ENCODE measurements at regions not wholly inside any gene's neighbourhood (a gene's known extent, or its start where the extent isn't known, plus 50 kb on each side); places are given as distances from the start of the nearest gene placed in this dataset.

DNA sequence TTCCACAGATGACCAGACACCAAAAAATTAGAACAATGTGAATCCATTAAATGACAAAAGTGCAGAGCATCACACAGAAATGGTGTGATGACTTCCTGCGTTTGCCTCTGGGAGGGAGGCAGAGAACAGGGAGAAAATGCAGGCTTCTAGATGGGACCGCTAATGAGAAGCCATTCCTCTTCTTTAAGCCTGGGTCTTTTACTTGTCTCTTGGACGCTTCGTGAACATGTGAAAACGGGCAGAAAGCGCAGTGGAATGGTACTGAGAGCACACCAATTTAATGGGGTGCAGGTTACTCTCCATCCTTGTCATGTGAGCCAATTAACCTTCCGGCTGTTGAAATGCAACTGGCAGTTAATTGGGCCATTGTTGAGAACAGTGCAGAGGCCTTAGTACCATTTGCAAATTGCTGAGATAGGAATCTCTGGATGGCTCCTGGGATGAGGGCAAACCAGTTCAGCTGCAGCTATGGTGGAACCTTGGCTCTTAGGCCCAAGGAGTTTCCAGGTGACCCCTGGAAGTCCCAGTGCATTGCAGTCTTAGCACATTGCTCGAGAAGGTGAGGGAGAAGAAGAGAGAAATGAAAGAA is 210.4 kb upstream of the CXCR4 start:
- no peaks in the 10 kb centered on the region for H3K27me3 Mint-ChIP-seq
- no peaks in the 10 kb centered on the region for H3K36me3 ChIP-seq (ENCODE audit: insufficient read depth, low read length)
- no peak for DNase-seq
- H3K4me1 Mint-ChIP-seq = peaks cover 28 to 59% (median 57%) of the 10 kb centered on the region in 3 donors
- peak overlapping the region; percentile 96 to 99 (median 96) for H3K27ac Mint-ChIP-seq
- H3K9me3 Mint-ChIP-seq = no peaks in the 10 kb centered on the region
- POLR2A ChIA-PET = interaction anchor here (1.1 to 1.8 kb wide), 2 partner anchors 85 to 192 kb away, joined by 6 to 11 read pairs; no protein-coding TSS in a partner anchor
- no peaks in the 10 kb centered on the region for H3K27me3 ChIP-seq (ENCODE audit: insufficient read depth, low read length, poor library complexity, severe bottlenecking)
- H3K4me3 ChIP-seq (ENCODE audit: low read length) = no peak overlapping the region
- peaks cover 35% of the 10 kb centered on the region for H3K4me1 ChIP-seq (ENCODE audit: insufficient read depth, low read length)
- H3K36me3 Mint-ChIP-seq = peaks cover 0 to 3% (median 0%) of the 10 kb centered on the region in 3 donors
- H3K4me3 Mint-ChIP-seq = peak overlapping the region in 3 of 7 donors; percentile 44 to 87 (median 82)
- peak overlapping the region; percentile 34 for H3K27ac ChIP-seq (ENCODE audit: low read depth, low read length)
- CTCF ChIA-PET = interaction anchor here (1.0 to 1.8 kb wide), 5 partner anchors 10 to 72 kb away, joined by 3 to 5 read pairs (median 3); no protein-coding TSS in a partner anchor
- H3K9me3 ChIP-seq (ENCODE audit: low read length) = no peaks in the 10 kb centered on the region

DNA sequence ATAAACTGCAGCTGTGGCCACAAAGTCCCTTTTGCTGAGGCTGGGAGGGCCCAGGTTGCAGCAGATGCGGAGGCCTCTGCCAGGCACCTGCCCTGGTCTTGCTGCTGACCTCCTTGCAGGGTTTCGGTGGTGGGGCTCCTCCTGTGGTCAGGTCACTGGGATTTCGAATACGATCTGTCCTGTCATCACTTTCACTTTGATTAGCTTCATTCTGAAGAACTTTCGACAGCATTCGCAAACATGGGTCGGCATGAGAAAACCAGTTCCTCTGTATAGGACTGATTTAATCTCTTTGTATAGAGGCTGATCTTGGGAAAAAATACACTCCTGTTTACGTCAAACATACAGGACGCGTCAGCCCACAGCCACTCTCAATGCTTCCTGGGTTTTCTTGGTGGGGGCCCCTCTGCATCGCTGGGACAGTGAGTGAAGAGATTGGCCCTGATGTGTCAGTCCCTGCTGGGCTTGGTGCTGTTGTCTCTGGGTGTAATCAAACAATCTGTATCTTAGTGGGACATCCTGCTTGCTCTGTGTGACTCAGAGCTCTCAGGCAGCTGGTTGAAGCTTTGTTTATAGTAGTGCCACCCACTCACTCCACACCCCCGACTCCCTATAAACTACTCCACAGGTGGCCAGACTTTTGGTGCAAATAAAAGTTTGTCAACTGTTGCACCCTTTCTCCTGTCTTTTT is 209.4 kb upstream of the CXCR4 start:
- Histone ChIP-seq H3K27ac (ENCODE audit: low read depth, low read length) (peak overlapping the region; percentile 71), H3K27me3 (ENCODE audit: insufficient read depth, low read length, poor library complexity, severe bottlenecking) (no peaks in the 10 kb centered on the region), H3K36me3 (ENCODE audit: insufficient read depth, low read length) (no peaks in the 10 kb centered on the region), H3K9me3 (ENCODE audit: low read length) (no peaks in the 10 kb centered on the region), H3K4me1 (ENCODE audit: insufficient read depth, low read length) (peaks cover 35% of the 10 kb centered on the region), H3K4me3 (ENCODE audit: low read length) (peak overlapping the region; percentile 52)
- peak; percentile 66 to 91 (median 89) for DNase-seq
- CTCF ChIA-PET = interaction anchor here (0.7 to 1.8 kb wide), 9 partner anchors 9 to 207 kb away, joined by 3 to 6 read pairs (median 3); no protein-coding TSS in a partner anchor
- POLR2A ChIA-PET = interaction anchor here (0.5 to 1.8 kb wide), 18 partner anchors 8 to 366 kb away, joined by 3 to 11 read pairs (median 4); partner anchors contain the start of gene CXCR4
- peak overlapping the region; percentile 46 to 87 (median 81) for H3K4me3 Mint-ChIP-seq
- H3K4me1 Mint-ChIP-seq = peaks cover 29 to 67% (median 60%) of the 10 kb centered on the region in 3 donors
- peaks cover 0 to 3% (median 0%) of the 10 kb centered on the region in 3 donors for H3K36me3 Mint-ChIP-seq
- peak overlapping the region; percentile 96 to 99 (median 96) for H3K27ac Mint-ChIP-seq
- H3K9me3 Mint-ChIP-seq = no peaks in the 10 kb centered on the region
- H3K27me3 Mint-ChIP-seq = no peaks in the 10 kb centered on the region

DNA sequence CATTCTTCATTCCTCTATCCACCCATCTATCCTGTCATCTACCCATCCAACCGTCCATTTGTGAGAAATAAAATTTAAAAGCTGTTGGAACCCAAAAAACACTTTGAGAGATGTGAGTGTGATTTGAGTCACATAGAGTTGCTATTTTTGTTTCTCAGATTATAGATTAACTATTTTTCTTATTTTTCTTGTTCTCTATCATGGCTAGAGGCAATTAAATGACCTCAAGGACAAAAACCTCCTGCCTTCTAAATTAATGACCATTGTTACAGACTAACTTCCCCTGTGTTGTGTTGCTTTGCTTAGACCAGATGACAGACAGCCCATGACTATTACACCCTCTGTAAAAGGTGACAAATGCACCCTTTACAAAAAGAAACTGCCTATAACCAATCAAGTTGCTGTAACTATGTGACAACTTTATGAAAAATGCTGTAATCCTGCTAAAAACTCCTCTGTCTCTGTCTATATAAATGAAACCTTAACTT is 207.9 kb upstream of the CXCR4 start:
- peaks cover 0 to 3% (median 0%) of the 10 kb centered on the region in 3 donors for H3K36me3 Mint-ChIP-seq
- H3K9me3 Mint-ChIP-seq = no peaks in the 10 kb centered on the region
- Histone ChIP-seq H3K27ac (ENCODE audit: low read depth, low read length) (no peak overlapping the region), H3K36me3 (ENCODE audit: insufficient read depth, low read length) (no peaks in the 10 kb centered on the region), H3K27me3 (ENCODE audit: insufficient read depth, low read length, poor library complexity, severe bottlenecking) (no peaks in the 10 kb centered on the region), H3K4me1 (ENCODE audit: insufficient read depth, low read length) (peaks cover 35% of the 10 kb centered on the region), H3K4me3 (ENCODE audit: low read length) (no peak overlapping the region), H3K9me3 (ENCODE audit: low read length) (no peaks in the 10 kb centered on the region)
- CTCF ChIA-PET = no interaction called here
- DNase-seq = no peak
- H3K4me3 Mint-ChIP-seq = peak overlapping the region in 3 of 7 donors; percentile 9 to 57 (median 32)
- H3K27me3 Mint-ChIP-seq = no peaks in the 10 kb centered on the region
- peak overlapping the region in 7 of 8 donors; percentile 48 to 99 (median 96) for H3K27ac Mint-ChIP-seq
- H3K4me1 Mint-ChIP-seq = peaks cover 32 to 65% (median 58%) of the 10 kb centered on the region in 3 donors
- POLR2A ChIA-PET = no interaction called here

DNA sequence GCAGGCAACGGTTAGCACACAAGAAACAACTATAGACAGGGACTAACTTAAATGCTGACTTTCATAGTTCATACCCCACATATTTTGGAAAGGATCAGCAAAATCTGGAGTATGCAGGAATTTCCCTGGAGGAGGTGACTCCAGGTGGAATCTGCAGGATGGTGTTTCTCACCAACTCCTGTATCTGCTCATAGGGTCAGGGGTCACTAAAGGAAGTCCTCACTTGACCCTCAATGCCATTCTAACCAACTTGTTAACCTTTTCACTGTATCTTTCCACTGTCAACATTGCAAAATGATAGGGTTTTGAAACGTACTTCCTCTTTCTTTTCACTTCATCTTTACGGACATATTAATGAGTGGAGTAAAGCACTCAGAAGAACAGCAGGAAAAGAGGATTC is 207.0 kb upstream of the CXCR4 start:
- Mint-ChIP-seq H3K4me3 (peak overlapping the region in 2 of 7 donors; percentile 43 to 63), H3K27ac (peak overlapping the region in 6 of 8 donors; percentile 49 to 99 (median 68)), H3K36me3 (peaks cover 0 to 3% (median 0%) of the 10 kb centered on the region in 3 donors), H3K9me3 (no peaks in the 10 kb centered on the region), H3K4me1 (peaks cover 32 to 65% (median 58%) of the 10 kb centered on the region in 3 donors), H3K27me3 (no peaks in the 10 kb centered on the region)
- CTCF ChIA-PET = no interaction called here
- Histone ChIP-seq H3K27me3 (ENCODE audit: insufficient read depth, low read length, poor library complexity, severe bottlenecking) (no peaks in the 10 kb centered on the region), H3K36me3 (ENCODE audit: insufficient read depth, low read length) (no peaks in the 10 kb centered on the region), H3K27ac (ENCODE audit: low read depth, low read length) (no peak overlapping the region), H3K4me1 (ENCODE audit: insufficient read depth, low read length) (peaks cover 35% of the 10 kb centered on the region), H3K4me3 (ENCODE audit: low read length) (no peak overlapping the region), H3K9me3 (ENCODE audit: low read length) (no peaks in the 10 kb centered on the region)
- no peak for DNase-seq
- POLR2A ChIA-PET = no interaction called here

DNA sequence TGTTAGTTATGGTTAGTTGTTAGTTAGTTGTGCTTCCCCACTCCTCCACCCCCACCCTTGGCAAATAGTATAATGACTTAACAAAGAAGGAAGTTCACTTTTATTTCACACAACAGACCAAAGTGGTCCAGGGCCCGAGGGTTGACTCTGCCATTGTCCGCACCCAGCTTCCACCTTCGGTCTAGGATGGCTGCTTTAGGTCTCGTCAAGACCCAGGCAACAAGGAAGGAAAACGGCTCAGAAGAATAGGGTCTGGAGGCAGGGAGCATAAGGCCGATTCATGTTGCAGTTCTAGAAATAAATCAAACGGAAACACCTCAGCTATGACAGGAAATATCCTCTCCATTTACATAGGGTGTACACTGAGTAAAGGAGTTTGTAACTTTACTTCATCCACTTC is 206.0 kb upstream of the CXCR4 start:
- H3K27me3 ChIP-seq (ENCODE audit: insufficient read depth, low read length, poor library complexity, severe bottlenecking) = no peaks in the 10 kb centered on the region
- Mint-ChIP-seq H3K27me3 (no peaks in the 10 kb centered on the region), H3K4me1 (peaks cover 34 to 66% (median 62%) of the 10 kb centered on the region in 3 donors), H3K36me3 (peaks cover 0 to 5% (median 0%) of the 10 kb centered on the region in 3 donors), H3K4me3 (peak overlapping the region in 6 of 7 donors; percentile 11 to 89 (median 24)), H3K9me3 (no peaks in the 10 kb centered on the region), H3K27ac (peak overlapping the region; percentile 42 to 91 (median 72))
- no peak overlapping the region for H3K27ac ChIP-seq (ENCODE audit: low read depth, low read length)
- ChIA-PET POLR2A (no interaction called here), CTCF (no interaction called here)
- H3K9me3 ChIP-seq (ENCODE audit: low read length) = no peaks in the 10 kb centered on the region
- no peak for DNase-seq
- H3K36me3 ChIP-seq (ENCODE audit: insufficient read depth, low read length) = no peaks in the 10 kb centered on the region
- H3K4me3 ChIP-seq (ENCODE audit: low read length) = peak overlapping the region; percentile 22
- H3K4me1 ChIP-seq (ENCODE audit: insufficient read depth, low read length) = peaks cover 35% of the 10 kb centered on the region

DNA sequence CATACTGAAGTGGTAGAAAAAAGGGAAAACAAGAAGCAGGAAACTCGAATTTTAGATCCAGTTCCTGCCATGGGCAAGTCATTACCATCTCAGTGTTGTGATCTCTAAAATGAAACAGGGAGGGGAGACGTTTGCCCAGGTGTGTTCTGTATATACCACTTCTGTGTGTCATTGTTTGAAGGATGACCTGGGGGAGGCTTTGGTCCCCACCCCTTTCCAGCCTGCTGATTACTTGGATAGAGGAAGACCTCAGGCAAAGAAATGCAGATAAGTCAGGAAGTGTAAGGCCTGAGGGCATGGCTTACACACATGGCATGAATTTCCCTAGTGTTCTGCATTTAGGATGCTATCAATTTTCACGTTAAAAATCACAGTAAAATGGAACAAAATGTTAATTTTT is 205.2 kb upstream of the CXCR4 start:
- Mint-ChIP-seq H3K36me3 (peaks cover 0 to 5% (median 0%) of the 10 kb centered on the region in 3 donors), H3K27me3 (no peaks in the 10 kb centered on the region), H3K27ac (peak overlapping the region in 2 of 8 donors; percentile 39 to 88), H3K4me1 (peaks cover 30 to 59% (median 55%) of the 10 kb centered on the region in 3 donors), H3K9me3 (no peaks in the 10 kb centered on the region), H3K4me3 (no peak overlapping the region)
- Histone ChIP-seq H3K27me3 (ENCODE audit: insufficient read depth, low read length, poor library complexity, severe bottlenecking) (no peaks in the 10 kb centered on the region), H3K36me3 (ENCODE audit: insufficient read depth, low read length) (no peaks in the 10 kb centered on the region), H3K4me1 (ENCODE audit: insufficient read depth, low read length) (peaks cover 31% of the 10 kb centered on the region), H3K4me3 (ENCODE audit: low read length) (no peak overlapping the region), H3K27ac (ENCODE audit: low read depth, low read length) (no peak overlapping the region), H3K9me3 (ENCODE audit: low read length) (no peaks in the 10 kb centered on the region)
- ChIA-PET POLR2A (no interaction called here), CTCF (no interaction called here)
- DNase-seq = no peak

DNA sequence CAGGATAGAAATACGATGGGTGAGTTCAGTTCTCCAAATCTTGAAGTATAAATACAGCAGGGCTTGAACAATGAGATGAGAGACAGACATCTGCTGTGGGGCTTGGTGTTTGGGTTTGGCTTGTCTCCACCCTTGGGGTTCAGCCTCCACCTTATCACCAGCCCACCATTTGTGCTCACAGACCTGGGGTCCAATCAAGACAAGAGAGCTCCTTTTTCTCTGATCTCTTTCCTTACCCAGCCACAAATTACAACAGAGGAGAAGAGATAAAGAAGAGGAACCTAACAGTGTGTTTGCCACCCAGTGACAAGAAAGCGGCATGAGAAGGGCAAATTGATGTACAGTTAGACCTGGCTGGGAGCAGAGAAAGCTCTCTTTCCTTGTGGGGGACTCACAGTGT is 204.5 kb upstream of the CXCR4 start:
- no peak overlapping the region for H3K4me3 ChIP-seq (ENCODE audit: low read length)
- H3K4me1 ChIP-seq (ENCODE audit: insufficient read depth, low read length) = peaks cover 25% of the 10 kb centered on the region
- H3K27me3 ChIP-seq (ENCODE audit: insufficient read depth, low read length, poor library complexity, severe bottlenecking) = no peaks in the 10 kb centered on the region
- H3K4me3 Mint-ChIP-seq = no peak overlapping the region
- no peaks in the 10 kb centered on the region for H3K9me3 Mint-ChIP-seq
- no peaks in the 10 kb centered on the region for H3K36me3 ChIP-seq (ENCODE audit: insufficient read depth, low read length)
- H3K27ac ChIP-seq (ENCODE audit: low read depth, low read length) = no peak overlapping the region
- H3K27ac Mint-ChIP-seq = peak overlapping the region in 7 of 8 donors; percentile 8 to 70 (median 46)
- no peaks in the 10 kb centered on the region for H3K9me3 ChIP-seq (ENCODE audit: low read length)
- peaks cover 23 to 51% (median 47%) of the 10 kb centered on the region in 3 donors for H3K4me1 Mint-ChIP-seq
- no peaks in the 10 kb centered on the region for H3K27me3 Mint-ChIP-seq
- DNase-seq = peak in 1 of 5 donors; percentile 56
- ChIA-PET CTCF (interaction anchor here (1.0 kb wide), 1 partner anchor 270 kb away, joined by 3 read pairs; no protein-coding TSS in a partner anchor), POLR2A (no interaction called here)
- H3K36me3 Mint-ChIP-seq = peaks cover 0 to 5% (median 0%) of the 10 kb centered on the region in 3 donors

Data from CD8-positive, alpha-beta memory T cell (primary cell).